Progenitor cell of endocrine pancreas (in vitro differentiated cells): ENCODE measurements at regions not wholly inside any gene's neighbourhood (a gene's known extent, or its start where the extent isn't known, plus 50 kb on each side); places are given as distances from the start of the nearest gene placed in this dataset.

Experiments used
- DNase-seq: peaks from one replicate; pipeline ENCODE4 v3.0.0; 2021; ENCODE audit warnings: low spot score; ENCODE audit not compliant: unreplicated experiment
- H3K27ac Mint-ChIP-seq: 2 replicates; pipeline ENCODE4 v1.8.0; 2021; ENCODE audit warnings: mild to moderate bottlenecking, moderate library complexity, mixed read lengths
- H3K27me3 Mint-ChIP-seq: 2 replicates; pipeline ENCODE4 v1.8.0; 2021; ENCODE audit warnings: mixed read lengths
- H3K36me3 Mint-ChIP-seq: 2 replicates; pipeline ENCODE4 v1.8.0; 2022; ENCODE audit warnings: mixed read lengths; ENCODE audit not compliant: insufficient read depth
- H3K4me1 Mint-ChIP-seq: 2 replicates; pipeline ENCODE4 v1.8.0; 2021; ENCODE audit warnings: low read depth, mixed read lengths
- H3K4me3 Mint-ChIP-seq: 2 replicates; pipeline ENCODE4 v1.8.0; 2021; ENCODE audit warnings: low read depth, mild to moderate bottlenecking, moderate library complexity, mixed read lengths
- H3K9me3 Mint-ChIP-seq: 2 replicates; pipeline ENCODE4 v1.8.0; 2021; ENCODE audit warnings: low read depth, mixed read lengths
- CTCF ChIP-seq: fragments of 200-600 bp; sonication (generic); IDR thresholded peaks from one replicate; pipeline ENCODE4 v1.5.0; 2021; ENCODE audit warnings: antibody characterized with exemption, mild to moderate bottlenecking; ENCODE audit not compliant: unreplicated experiment

- Mint-ChIP-seq H3K36me3 (no peaks in the 10 kb centered on the region), H3K9me3 (peaks cover 5% of the 10 kb centered on the region), H3K27me3 (peaks cover 19% of the 10 kb centered on the region), H3K4me1 (peaks cover 5% of the 10 kb centered on the region), H3K27ac (no peak overlapping the region), H3K4me3 (no peak overlapping the region)
- no peak for TF ChIP-seq CTCF
- no peak for DNase-seq
These were observed 51.6 kb upstream of the SRGAP3 start for GRCh38 chr3:9301091-9301490.

GRCh38 chr3:9301798-9302197 lies 52.4 kb upstream of the SRGAP3 start:
- Mint-ChIP-seq H3K4me1 (peaks cover 5% of the 10 kb centered on the region), H3K9me3 (peaks cover 5% of the 10 kb centered on the region), H3K27me3 (peaks cover 19% of the 10 kb centered on the region), H3K36me3 (no peaks in the 10 kb centered on the region), H3K27ac (no peak overlapping the region), H3K4me3 (peak overlapping the region; percentile 67)
- no peak for TF ChIP-seq CTCF
- DNase-seq, result no peak

- DNase-seq, result peak; percentile 78
- Mint-ChIP-seq H3K27ac (peak overlapping the region; percentile 59), H3K36me3 (no peaks in the 10 kb centered on the region), H3K4me3 (peak overlapping the region; percentile 67), H3K9me3 (peaks cover 5% of the 10 kb centered on the region), H3K4me1 (peaks cover 11% of the 10 kb centered on the region), H3K27me3 (peaks cover 19% of the 10 kb centered on the region)
- TF ChIP-seq CTCF, result peak; percentile 96
These were observed 53.2 kb upstream of the SRGAP3 start for GRCh38 chr3:9302425-9303181.

GRCh38 chr3:9308298-9308990 lies 54.4 kb upstream of the THUMPD3 start:
- TF ChIP-seq CTCF, result no peak
- Mint-ChIP-seq H3K4me1 (peaks cover 10% of the 10 kb centered on the region), H3K27ac (no peak overlapping the region), H3K27me3 (peaks cover 3% of the 10 kb centered on the region), H3K36me3 (no peaks in the 10 kb centered on the region), H3K9me3 (no peaks in the 10 kb centered on the region), H3K4me3 (no peak overlapping the region)
- DNase-seq, result no peak

GRCh38 chr3:9310043-9310442 lies 52.8 kb upstream of the THUMPD3 start:
- Mint-ChIP-seq H3K4me3 (no peak overlapping the region), H3K27me3 (no peaks in the 10 kb centered on the region), H3K36me3 (no peaks in the 10 kb centered on the region), H3K4me1 (peaks cover 10% of the 10 kb centered on the region), H3K9me3 (no peaks in the 10 kb centered on the region), H3K27ac (no peak overlapping the region)
- TF ChIP-seq CTCF, result no peak
- no peak for DNase-seq
